ENCODE measurements at regions not wholly inside any gene's neighbourhood (a gene's known extent, or its start where the extent isn't known, plus 50 kb on each side); places are given as distances from the start of the nearest gene placed in this dataset.

GRCh38 chr14:98189944-98190343 lies 1082.1 kb downstream of the BCL11B start:
- Histone ChIP-seq H3K79me1 (ENCODE audit: low read depth in 1 of 2, low read length in 2 of 2) (no peaks in the 10 kb centered on the region), H2BK120ac (ENCODE audit: low read depth, low read length) (no peak overlapping the region), H2BK20ac (ENCODE audit: low read depth, low read length) (no peak overlapping the region), H3K9ac (ENCODE audit: low read depth, low read length) (no peak overlapping the region), H2AFZ (replicated peaks; ENCODE audit: low read length, poor library complexity) (no peak overlapping the region), H2AK9ac (replicated peaks; ENCODE audit: low read depth, low read length, poor library complexity) (no peak overlapping the region), H3K36me3 (ENCODE audit: control insufficient read depth, insufficient read depth, low read length) (no peaks in the 10 kb centered on the region), H3K9me3 (ENCODE audit: control insufficient read depth, insufficient read depth, low read length) (peaks cover 17% of the 10 kb centered on the region), H3K4ac (ENCODE audit: low read depth, low read length) (no peak overlapping the region), H2BK15ac (ENCODE audit: low read depth, low read length) (no peak overlapping the region), H3K9me1 (ENCODE audit: insufficient read depth, low read length) (no peaks in the 10 kb centered on the region), H3K56ac (ENCODE audit: extremely low read depth, insufficient read depth, low read length) (no peak overlapping the region), H3K27me3 (ENCODE audit: control insufficient read depth, insufficient read depth, low read length) (no peaks in the 10 kb centered on the region), H2AK5ac (ENCODE audit: low read depth, low read length) (no peak overlapping the region), H2BK5ac (ENCODE audit: low read depth, low read length, poor library complexity, severe bottlenecking) (no peak overlapping the region), H3K4me1 (ENCODE audit: control insufficient read depth, insufficient read depth, low read length) (no peaks in the 10 kb centered on the region), H3K4me2 (ENCODE audit: low read depth, low read length) (no peak overlapping the region), H3K27ac (ENCODE audit: insufficient read depth, low read length) (no peak overlapping the region), H4K91ac (ENCODE audit: insufficient read depth, low read depth, low read length) (no peak overlapping the region), H3K18ac (ENCODE audit: low read depth, low read length) (no peak overlapping the region), H4K20me1 (ENCODE audit: insufficient read depth, low read length) (no peaks in the 10 kb centered on the region), H3K14ac (replicated peaks; ENCODE audit: low read depth, low read length) (no peak overlapping the region), H4K5ac (ENCODE audit: low read depth, low read length) (no peak overlapping the region), H3K23ac (ENCODE audit: low read depth, low read length) (no peak overlapping the region), H3K4me3 (ENCODE audit: insufficient read depth, low read depth, low read length) (no peak overlapping the region), H4K8ac (ENCODE audit: low read depth in 2 of 2, low read length in 2 of 2) (no peak overlapping the region)
- in situ Hi-C loops (cut with MboI; ENCODE audit: low sequenced_read_pairs) (no loop called here), intact Hi-C loops (cut with micrococcal nuclease) (loop anchor here (5.0 kb wide), 1 partner anchor 1068 kb away; no protein-coding TSS in a partner anchor), dilution Hi-C loops (cut with HindIII; ENCODE audit: low sequenced_read_pairs, unreplicated experiment) (no loop called here)
- DNase-seq = no peak
- no peak for ATAC-seq (ENCODE audit: low read depth)
- ChIA-PET POLR2A (ENCODE audit: unreplicated experiment) (no interaction called here), CTCF (no interaction called here)
- WGBS, 2 experiments (ENCODE audit: extremely low coverage in 2 of 2, insufficient read length in 1 of 2) = no CpG with 5 or more reads among the region's 1 CpG
- BruUV-seq (replicated peaks) = no TSS peak
- TF ChIP-seq CHD1 (IDR thresholded peaks at IDR 0.05; ENCODE audit: low read depth, low read length) = no peak
- TF ChIP-seq MXI1 (IDR thresholded peaks at IDR 0.05; ENCODE audit: borderline replicate concordance, low read depth, low read length) = no peak
- TF ChIP-seq RFX5 (IDR thresholded peaks at IDR 0.05; ENCODE audit: low read depth, low read length) = no peak
- TF ChIP-seq POLR2A (IDR thresholded peaks at IDR 0.05; ENCODE audit: low read depth, low read length) = no peak
- no peak for TF ChIP-seq CEBPB (IDR thresholded peaks at IDR 0.05; ENCODE audit: low read depth, low read length)
- TF ChIP-seq FOS (IDR thresholded peaks at IDR 0.05; ENCODE audit: low read depth, low read length) = no peak
- TF ChIP-seq MAFK (IDR thresholded peaks at IDR 0.05; ENCODE audit: low read depth, low read length) = no peak
- TF ChIP-seq RAD21 (IDR thresholded peaks at IDR 0.05; ENCODE audit: low read length) = no peak
- no peak for TF ChIP-seq NFE2L2 (IDR thresholded peaks at IDR 0.05; ENCODE audit: low read depth, low read length)
- no peak for TF ChIP-seq BHLHE40 (IDR thresholded peaks at IDR 0.05; ENCODE audit: low read depth, low read length)
- TF ChIP-seq ELK1 (IDR thresholded peaks at IDR 0.05; ENCODE audit: borderline replicate concordance, low read depth, low read length) = no peak

All from IMR-90 (cell line).